CD8-positive, alpha-beta memory T cell (primary cell): ENCODE measurements at regions not wholly inside any gene's neighbourhood (a gene's known extent, or its start where the extent isn't known, plus 50 kb on each side); places are given as distances from the start of the nearest gene placed in this dataset.

Experiments used
- CTCF ChIA-PET: fragments of 350-600 bp; sonication (Branson Sonifier 250); formaldehyde crosslinking; loops from one replicate; lab custom pipeline; 2021; ENCODE audit warnings: antibody characterized with exemption; lab: Charles Lee
- POLR2A ChIA-PET: fragments of 350-600 bp; sonication (Branson Sonifier 250); formaldehyde crosslinking; loops from one replicate; lab custom pipeline; 2021; ENCODE audit warnings: antibody characterized with exemption; lab: Charles Lee
- DNase-seq, 5 donors: peaks; one replicate each; pipeline versions ENCODE4 v3.0.0 to v3.0.0-alpha.2; 2020 to 2022; ENCODE audit warnings: mixed read lengths in 1 of 5
- H3K27ac ChIP-seq: one replicate; pipeline ENCODE4 v1.7.0; 2013; ENCODE audit warnings: low read depth, mild to moderate bottlenecking, low read length, moderate library complexity
- H3K27me3 ChIP-seq: 2 replicates; pipeline ENCODE4 v1.7.0; 2013; ENCODE audit warnings: low read length, mild to moderate bottlenecking; ENCODE audit not compliant: insufficient read depth, poor library complexity, severe bottlenecking
- H3K36me3 ChIP-seq: 2 replicates; pipeline ENCODE4 v1.7.0; 2013; ENCODE audit warnings: mild to moderate bottlenecking, low read length, moderate library complexity; ENCODE audit not compliant: insufficient read depth
- H3K4me1 ChIP-seq: 2 replicates; pipeline ENCODE4 v1.7.0; 2013; ENCODE audit warnings: mild to moderate bottlenecking, low read length, moderate library complexity; ENCODE audit not compliant: insufficient read depth
- H3K4me3 ChIP-seq: 2 replicates; pipeline ENCODE4 v1.7.0; 2013; ENCODE audit warnings: mild to moderate bottlenecking, low read length
- H3K9me3 ChIP-seq: 2 replicates; pipeline ENCODE4 v1.7.0; 2013; ENCODE audit warnings: mild to moderate bottlenecking, low read length
- H3K27ac Mint-ChIP-seq, 8 donors: one replicate each; pipeline ENCODE4 v1.8.0; 2020 to 2021; ENCODE audit warnings: mixed read lengths in 8 of 8, mild to moderate bottlenecking in 6 of 8, inconsistent platforms in 3 of 8, moderate library complexity in 3 of 8
- H3K27me3 Mint-ChIP-seq, 2 donors: one replicate each; pipeline ENCODE4 v1.8.0; 2020 to 2021; ENCODE audit warnings: mixed read lengths in 2 of 2, mild to moderate bottlenecking in 1 of 2, moderate library complexity in 1 of 2
- H3K36me3 Mint-ChIP-seq, 3 donors: one replicate each; pipeline ENCODE4 v1.8.0; 2020 to 2021; ENCODE audit warnings: mixed read lengths in 3 of 3, inconsistent platforms in 1 of 3, mild to moderate bottlenecking in 1 of 3
- H3K4me1 Mint-ChIP-seq, 3 donors: one replicate each; pipeline ENCODE4 v1.8.0; 2020 to 2021; ENCODE audit warnings: mixed read lengths in 3 of 3, inconsistent platforms in 1 of 3, mild to moderate bottlenecking in 1 of 3
- H3K4me3 Mint-ChIP-seq, 7 donors: one replicate each; pipeline ENCODE4 v1.8.0; 2020 to 2021; ENCODE audit warnings: mixed read lengths in 7 of 7, mild to moderate bottlenecking in 6 of 7, moderate library complexity in 4 of 7, inconsistent platforms in 2 of 7
- H3K9me3 Mint-ChIP-seq, 5 donors: one replicate each; pipeline ENCODE4 v1.8.0; 2020 to 2022; ENCODE audit warnings: mixed read lengths in 5 of 5, mild to moderate bottlenecking in 3 of 5, moderate library complexity in 2 of 5, inconsistent platforms in 1 of 5

DNA sequence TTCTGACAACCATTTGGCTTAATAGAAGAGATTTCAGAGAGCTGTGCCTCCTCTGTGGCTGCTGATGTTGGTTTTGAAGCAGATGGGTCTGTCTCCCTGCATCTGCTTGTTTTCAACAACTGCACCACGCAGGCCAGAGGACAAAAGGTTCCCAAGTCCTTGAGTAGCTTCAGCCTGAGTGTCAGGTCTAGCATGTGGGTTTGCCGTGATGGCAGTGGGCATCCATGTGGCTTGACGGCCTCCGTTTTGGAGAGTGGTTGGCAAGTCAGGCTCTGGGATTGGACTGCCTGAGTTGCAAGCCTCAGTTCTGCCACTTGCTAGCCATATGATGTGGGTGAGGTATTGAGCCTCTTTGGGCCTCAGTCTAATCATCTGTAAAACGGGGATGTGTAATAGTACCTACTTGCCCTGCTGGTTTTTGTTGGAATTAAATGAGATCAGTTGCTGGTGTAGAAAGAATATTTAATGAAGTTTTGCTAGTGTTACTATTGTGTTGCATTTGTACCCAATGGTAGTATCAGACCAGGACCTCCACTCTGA, 119.8 kb upstream of the CPEB4 start:
- ChIA-PET POLR2A (no interaction called here), CTCF (no interaction called here)
- no peak for DNase-seq
- Mint-ChIP-seq H3K9me3 (peaks cover 0 to 2% (median 0%) of the 10 kb centered on the region in 5 donors), H3K4me1 (no peaks in the 10 kb centered on the region), H3K27ac (peak overlapping the region in 1 of 8 donors; percentile 21), H3K4me3 (no peak overlapping the region), H3K27me3 (peaks cover 4 to 8% of the 10 kb centered on the region in 2 donors), H3K36me3 (no peaks in the 10 kb centered on the region)
- Histone ChIP-seq H3K27me3 (no peaks in the 10 kb centered on the region), H3K4me3 (no peak overlapping the region), H3K36me3 (no peaks in the 10 kb centered on the region), H3K9me3 (no peaks in the 10 kb centered on the region), H3K27ac (no peak overlapping the region), H3K4me1 (no peaks in the 10 kb centered on the region)

DNA sequence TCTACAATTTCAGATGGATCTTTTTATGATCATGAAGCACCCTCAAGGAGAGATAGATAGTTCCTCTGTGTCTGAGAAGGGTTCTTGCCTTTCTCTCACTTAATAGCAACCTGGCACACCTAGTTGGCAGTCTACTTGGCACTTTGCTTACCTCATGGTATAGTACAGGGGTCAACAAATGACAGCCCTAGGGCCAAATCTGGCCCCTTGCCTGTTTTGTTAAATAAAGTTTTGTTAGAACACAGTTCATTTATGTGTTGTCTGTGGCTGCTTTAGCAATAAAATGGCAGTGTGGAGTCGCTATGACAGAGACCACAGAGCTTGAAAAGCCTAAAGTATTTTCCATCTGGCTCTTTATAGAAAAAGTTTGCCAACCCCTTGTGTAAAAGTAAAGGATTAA, 119.3 kb upstream of the CPEB4 start:
- H3K27me3 Mint-ChIP-seq: peaks cover 4 to 8% of the 10 kb centered on the region in 2 donors
- no peaks in the 10 kb centered on the region for H3K9me3 ChIP-seq
- CTCF ChIA-PET: no interaction called here

GRCh38 chr5:173770637-173771036, 117.5 kb upstream of the CPEB4 start:
- DNase-seq: no peak
- CTCF ChIA-PET: no interaction called here
- Mint-ChIP-seq H3K4me3 (no peak overlapping the region), H3K27ac (no peak overlapping the region), H3K36me3 (no peaks in the 10 kb centered on the region), H3K4me1 (no peaks in the 10 kb centered on the region), H3K9me3 (peaks cover 0 to 2% (median 0%) of the 10 kb centered on the region in 5 donors), H3K27me3 (peaks cover 2 to 8% of the 10 kb centered on the region in 2 donors)
- no peak overlapping the region for H3K27ac ChIP-seq
- H3K36me3 ChIP-seq: no peaks in the 10 kb centered on the region
- no peaks in the 10 kb centered on the region for H3K4me1 ChIP-seq
- POLR2A ChIA-PET: no interaction called here
- H3K4me3 ChIP-seq: no peak overlapping the region
- H3K9me3 ChIP-seq: no peaks in the 10 kb centered on the region
- H3K27me3 ChIP-seq: no peaks in the 10 kb centered on the region

More for the DNA sequence above, 119.3 kb upstream of the CPEB4 start:
- H3K36me3 Mint-ChIP-seq: no peaks in the 10 kb centered on the region
- no peak overlapping the region for H3K27ac ChIP-seq
- H3K4me3 ChIP-seq: no peak overlapping the region
- H3K4me1 ChIP-seq: no peaks in the 10 kb centered on the region
- POLR2A ChIA-PET: no interaction called here
- H3K27ac Mint-ChIP-seq: peak overlapping the region in 1 of 8 donors; percentile 21
- no peaks in the 10 kb centered on the region for H3K4me1 Mint-ChIP-seq
- H3K4me3 Mint-ChIP-seq: no peak overlapping the region
- no peak for DNase-seq
- H3K9me3 Mint-ChIP-seq: peaks cover 0 to 2% (median 0%) of the 10 kb centered on the region in 5 donors
- H3K36me3 ChIP-seq: no peaks in the 10 kb centered on the region
- no peaks in the 10 kb centered on the region for H3K27me3 ChIP-seq

- ChIA-PET CTCF (no interaction called here), POLR2A (no interaction called here)
- DNase-seq: no peak
- Histone ChIP-seq H3K27me3 (no peaks in the 10 kb centered on the region), H3K36me3 (no peaks in the 10 kb centered on the region), H3K9me3 (no peaks in the 10 kb centered on the region), H3K4me1 (no peaks in the 10 kb centered on the region), H3K4me3 (no peak overlapping the region), H3K27ac (no peak overlapping the region)
- Mint-ChIP-seq H3K36me3 (no peaks in the 10 kb centered on the region), H3K27ac (no peak overlapping the region), H3K27me3 (peaks cover 2 to 8% of the 10 kb centered on the region in 2 donors), H3K4me3 (no peak overlapping the region), H3K9me3 (peaks cover 0 to 2% (median 0%) of the 10 kb centered on the region in 5 donors), H3K4me1 (no peaks in the 10 kb centered on the region)
Measured at GRCh38 chr5:173771121-173771724, 116.9 kb upstream of the CPEB4 start.

GRCh38 chr5:173771725-173772383, 116.3 kb upstream of the CPEB4 start:
- POLR2A ChIA-PET: no interaction called here

DNA sequence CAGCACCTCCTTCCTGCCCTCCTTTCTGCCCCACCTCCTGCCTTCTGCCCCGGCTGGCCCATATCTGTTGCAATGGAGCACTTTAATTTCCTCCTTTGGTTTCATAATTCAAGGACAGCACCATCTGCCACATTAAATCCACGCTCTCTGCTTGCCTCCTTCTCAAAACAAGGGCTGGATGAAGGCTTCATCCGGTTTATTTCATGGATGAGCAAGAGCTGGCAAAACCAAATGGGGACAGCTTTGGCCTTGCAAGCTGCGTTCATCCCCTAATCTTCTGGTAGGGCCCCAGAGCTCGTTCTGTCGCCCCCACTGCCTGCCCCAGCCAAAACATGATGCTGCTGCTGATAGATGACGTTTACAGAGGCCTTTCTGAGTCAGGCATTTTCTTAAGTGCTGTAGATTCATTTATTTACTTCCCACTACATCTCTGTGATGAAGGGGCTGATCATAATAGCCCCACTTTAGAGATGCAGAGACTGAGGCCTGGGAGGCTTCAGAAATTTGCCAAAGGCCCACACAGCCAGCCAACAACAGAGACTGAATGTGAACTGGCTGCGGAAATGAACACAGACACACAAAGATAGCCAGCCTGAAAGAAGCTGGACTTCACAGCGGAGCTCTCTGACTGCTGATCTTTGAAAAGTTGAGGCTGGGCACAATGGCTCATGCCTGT, 115.6 kb upstream of the CPEB4 start:
- H3K27ac ChIP-seq: no peak overlapping the region
- no peaks in the 10 kb centered on the region for H3K4me1 Mint-ChIP-seq
- no peaks in the 10 kb centered on the region for H3K27me3 ChIP-seq
- no peaks in the 10 kb centered on the region for H3K4me1 ChIP-seq
- H3K27ac Mint-ChIP-seq: no peak overlapping the region
- H3K36me3 Mint-ChIP-seq: no peaks in the 10 kb centered on the region
- no peak overlapping the region for H3K4me3 Mint-ChIP-seq
- ChIA-PET POLR2A (no interaction called here), CTCF (no interaction called here)
- H3K9me3 Mint-ChIP-seq: peaks cover 0 to 2% (median 0%) of the 10 kb centered on the region in 5 donors
- H3K4me3 ChIP-seq: no peak overlapping the region
- H3K36me3 ChIP-seq: no peaks in the 10 kb centered on the region
- DNase-seq: no peak
- no peaks in the 10 kb centered on the region for H3K9me3 ChIP-seq
- peaks cover 2 to 8% of the 10 kb centered on the region in 2 donors for H3K27me3 Mint-ChIP-seq

More at GRCh38 chr5:173771725-173772383, 116.3 kb upstream of the CPEB4 start:
- peaks cover 2 to 8% of the 10 kb centered on the region in 2 donors for H3K27me3 Mint-ChIP-seq
- H3K4me1 Mint-ChIP-seq: no peaks in the 10 kb centered on the region
- DNase-seq: no peak
- Histone ChIP-seq H3K36me3 (no peaks in the 10 kb centered on the region), H3K4me1 (no peaks in the 10 kb centered on the region), H3K4me3 (no peak overlapping the region), H3K27me3 (no peaks in the 10 kb centered on the region), H3K9me3 (no peaks in the 10 kb centered on the region), H3K27ac (no peak overlapping the region)
- peaks cover 0 to 2% (median 0%) of the 10 kb centered on the region in 5 donors for H3K9me3 Mint-ChIP-seq
- CTCF ChIA-PET: no interaction called here
- H3K36me3 Mint-ChIP-seq: no peaks in the 10 kb centered on the region
- no peak overlapping the region for H3K27ac Mint-ChIP-seq
- H3K4me3 Mint-ChIP-seq: no peak overlapping the region

DNA sequence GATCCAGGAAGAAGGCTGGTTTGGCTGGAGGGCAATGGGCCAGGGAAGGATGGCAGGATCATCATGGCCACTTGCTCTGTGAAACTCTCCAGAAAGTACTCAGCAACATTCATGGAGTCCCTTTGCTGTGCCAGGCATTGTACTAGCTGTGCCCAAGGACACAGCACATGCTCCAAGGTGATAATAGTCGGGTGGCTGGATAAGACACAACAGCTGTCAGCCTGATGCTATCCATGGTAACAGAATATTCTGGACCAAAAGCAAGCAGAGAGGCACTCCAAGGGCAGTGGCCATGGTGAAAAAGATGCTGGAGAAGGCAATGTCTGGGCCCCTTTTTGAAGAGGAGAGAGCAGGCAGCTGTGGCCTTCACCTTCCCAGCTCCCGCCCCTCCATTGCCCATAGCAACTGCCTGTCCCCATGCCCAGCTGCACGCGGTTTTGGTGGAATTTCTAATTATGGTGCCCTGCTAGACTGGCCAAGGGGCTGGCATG, 113.8 kb upstream of the CPEB4 start:
- Mint-ChIP-seq H3K4me1 (peaks cover 0 to 5% (median 3%) of the 10 kb centered on the region in 3 donors), H3K36me3 (no peaks in the 10 kb centered on the region), H3K27me3 (peaks cover 2 to 8% of the 10 kb centered on the region in 2 donors), H3K4me3 (no peak overlapping the region), H3K9me3 (peaks cover 0 to 2% (median 0%) of the 10 kb centered on the region in 5 donors), H3K27ac (no peak overlapping the region)
- H3K27me3 ChIP-seq: no peaks in the 10 kb centered on the region
- H3K9me3 ChIP-seq: no peaks in the 10 kb centered on the region
- H3K27ac ChIP-seq: no peak overlapping the region
- H3K36me3 ChIP-seq: no peaks in the 10 kb centered on the region
- ChIA-PET POLR2A (no interaction called here), CTCF (no interaction called here)
- DNase-seq: no peak
- no peak overlapping the region for H3K4me3 ChIP-seq
- no peaks in the 10 kb centered on the region for H3K4me1 ChIP-seq
